K562 (cell line): ENCODE measurements at regions not wholly inside any gene's neighbourhood (a gene's known extent, or its start where the extent isn't known, plus 50 kb on each side); places are given as distances from the start of the nearest gene placed in this dataset.

Experiments
- BHLHE40 ChIP-seq: IDR thresholded peaks from 2 replicates; pipeline ENCODE4 v1.6.1; 2011; ENCODE audit warnings: low read length, improper control_type of control experiment
- BRF2 ChIP-seq: IDR thresholded peaks from 3 replicates; pipeline ENCODE4 v1.6.1; 2011; ENCODE audit warnings: borderline replicate concordance, mild to moderate bottlenecking; ENCODE audit not compliant: insufficient read length, insufficient read depth
- CREM ChIP-seq: IDR thresholded peaks from 2 replicates; pipeline ENCODE4 v1.6.1; 2014; ENCODE audit warnings: antibody characterized with exemption, low read depth
- EP300 ChIP-seq: IDR thresholded peaks from 2 replicates; pipeline ENCODE4 v1.6.1; 2012; ENCODE audit warnings: low read length, improper control_type of control experiment
- EZH2 ChIP-seq: IDR thresholded peaks from 2 replicates; pipeline ENCODE4 v1.6.1; 2012; ENCODE audit warnings: low read depth, mild to moderate bottlenecking, inconsistent platforms, low read length, borderline replicate concordance
- HDAC6 ChIP-seq: IDR thresholded peaks from 2 replicates; pipeline ENCODE4 v1.6.1; 2012; ENCODE audit warnings: low read depth, mild to moderate bottlenecking, control low read depth, inconsistent platforms, low read length, moderate library complexity
- HES1 ChIP-seq: fragments of 450-650 bp; IDR thresholded peaks from 2 replicates; pipeline ENCODE4 v1.6.1; 2016; ENCODE audit warnings: low read depth, mild to moderate bottlenecking, moderate library complexity
- ID3 ChIP-seq, 2 experiments: fragments of 250-450 bp in 1 of 2; fragments of 450-650 bp in 1 of 2; sonication (Bioruptor Pico) in 1 of 2; IDR thresholded peaks; 2 replicates each; pipeline versions ENCODE4 v1.6.1 to v1.8.0; 2016 to 2021; ENCODE audit warnings: mild to moderate bottlenecking in 2 of 2, moderate library complexity in 2 of 2, missing compliant biosample characterization in 1 of 2, missing genetic modification characterization in 1 of 2
- KAT7 ChIP-seq: sonication (generic); formaldehyde crosslinking; IDR thresholded peaks from 2 replicates; pipeline ENCODE4 v1.8.0; 2022; ENCODE audit warnings: missing genetic modification reagents, mild to moderate bottlenecking, borderline replicate concordance
- KDM5B ChIP-seq: fragments of 200-600 bp; sonication (generic); IDR thresholded peaks from 2 replicates; pipeline ENCODE4 v1.6.1; 2012; ENCODE audit warnings: low read depth, mild to moderate bottlenecking, moderate library complexity, low read length, control low read depth, inconsistent platforms; ENCODE audit not compliant: insufficient replicate concordance
- MYC ChIP-seq, 2 experiments: fragments of 250-450 bp in 1 of 2; sonication (Bioruptor Pico) in 1 of 2; IDR thresholded peaks; 2 replicates each; pipeline versions ENCODE4 v1.5.1 to v1.6.1; 2012 to 2021; ENCODE audit warnings: low read depth in 2 of 2, borderline replicate concordance in 1 of 2, improper control_type of control experiment in 1 of 2, low read length in 1 of 2, mild to moderate bottlenecking in 1 of 2, moderate library complexity in 1 of 2
- NCOR1 ChIP-seq: fragments of 450-650 bp; IDR thresholded peaks from 2 replicates; pipeline ENCODE4 v1.6.1; 2016; ENCODE audit warnings: mild to moderate bottlenecking, moderate library complexity
- PREB ChIP-seq: sonication (generic); formaldehyde crosslinking; IDR thresholded peaks from 2 replicates; pipeline ENCODE4 v1.8.1; 2023; ENCODE audit warnings: mild to moderate bottlenecking, missing genetic modification reagents
- SRSF9 ChIP-seq: fragments of 200-400 bp; formaldehyde crosslinking; IDR thresholded peaks from 2 replicates; pipeline ENCODE4 v1.6.1; 2017; ENCODE audit warnings: low read depth, low read length, borderline replicate concordance
- ZBTB11 ChIP-seq, 3 experiments: fragments of 200-800 bp in 1 of 3; fragments of 250-450 bp in 1 of 3; fragments of 450-650 bp in 1 of 3; sonication (Bioruptor Pico) in 1 of 3; sonication (Bioruptor generic) in 1 of 3; formaldehyde crosslinking in 1 of 3; IDR thresholded peaks; 2 replicates each; pipeline versions ENCODE4 v1.6.1 to v1.8.0; 2016 to 2022; ENCODE audit warnings: mild to moderate bottlenecking in 2 of 3, missing genetic modification characterization in 2 of 3, missing compliant biosample characterization in 1 of 3, moderate library complexity in 1 of 3
- TF ChIP-seq, protein P1 (sequence below): sonication (generic); formaldehyde crosslinking; IDR thresholded peaks from 2 replicates; pipeline ENCODE4 v1.8.0; 2023; ENCODE audit warnings: mild to moderate bottlenecking, missing genetic modification reagents

GRCh38 chrX:40922307-40922706, 162.9 kb upstream of the USP9X start (continued):
- TF ChIP-seq ZBTB11 (CRISPR knock-in tag; IDR thresholded peaks at IDR 0.05) (peak in 1 of 3 experiments; percentile 88; a peak in 2 of 6 replicates), NCOR1 (no peak), EP300 (no peak), SRSF9 (no peak), MYC (IDR thresholded peaks at IDR 0.05; ENCODE audit: low read depth, low read length) (no peak), MYC (CRISPR knock-in tag; IDR thresholded peaks at IDR 0.05; ENCODE audit: borderline replicate concordance, low read depth) (no peak), BRF2 (no peak), CREM (0 out of 2 replicates have a peak, but pooled peaks have one; percentile 18), KAT7 (CRISPR knock-in tag) (no peak), ID3 (CRISPR knock-in tag; IDR thresholded peaks at IDR 0.05) (no peak), ID3 (tag; IDR thresholded peaks at IDR 0.05) (no peak), PREB (CRISPR knock-in tag) (no peak), EZH2 (no peak), BHLHE40 (no peak), KDM5B (no peak), HDAC6 (no peak), HES1 (no peak)
- TF ChIP-seq, protein P1, sequence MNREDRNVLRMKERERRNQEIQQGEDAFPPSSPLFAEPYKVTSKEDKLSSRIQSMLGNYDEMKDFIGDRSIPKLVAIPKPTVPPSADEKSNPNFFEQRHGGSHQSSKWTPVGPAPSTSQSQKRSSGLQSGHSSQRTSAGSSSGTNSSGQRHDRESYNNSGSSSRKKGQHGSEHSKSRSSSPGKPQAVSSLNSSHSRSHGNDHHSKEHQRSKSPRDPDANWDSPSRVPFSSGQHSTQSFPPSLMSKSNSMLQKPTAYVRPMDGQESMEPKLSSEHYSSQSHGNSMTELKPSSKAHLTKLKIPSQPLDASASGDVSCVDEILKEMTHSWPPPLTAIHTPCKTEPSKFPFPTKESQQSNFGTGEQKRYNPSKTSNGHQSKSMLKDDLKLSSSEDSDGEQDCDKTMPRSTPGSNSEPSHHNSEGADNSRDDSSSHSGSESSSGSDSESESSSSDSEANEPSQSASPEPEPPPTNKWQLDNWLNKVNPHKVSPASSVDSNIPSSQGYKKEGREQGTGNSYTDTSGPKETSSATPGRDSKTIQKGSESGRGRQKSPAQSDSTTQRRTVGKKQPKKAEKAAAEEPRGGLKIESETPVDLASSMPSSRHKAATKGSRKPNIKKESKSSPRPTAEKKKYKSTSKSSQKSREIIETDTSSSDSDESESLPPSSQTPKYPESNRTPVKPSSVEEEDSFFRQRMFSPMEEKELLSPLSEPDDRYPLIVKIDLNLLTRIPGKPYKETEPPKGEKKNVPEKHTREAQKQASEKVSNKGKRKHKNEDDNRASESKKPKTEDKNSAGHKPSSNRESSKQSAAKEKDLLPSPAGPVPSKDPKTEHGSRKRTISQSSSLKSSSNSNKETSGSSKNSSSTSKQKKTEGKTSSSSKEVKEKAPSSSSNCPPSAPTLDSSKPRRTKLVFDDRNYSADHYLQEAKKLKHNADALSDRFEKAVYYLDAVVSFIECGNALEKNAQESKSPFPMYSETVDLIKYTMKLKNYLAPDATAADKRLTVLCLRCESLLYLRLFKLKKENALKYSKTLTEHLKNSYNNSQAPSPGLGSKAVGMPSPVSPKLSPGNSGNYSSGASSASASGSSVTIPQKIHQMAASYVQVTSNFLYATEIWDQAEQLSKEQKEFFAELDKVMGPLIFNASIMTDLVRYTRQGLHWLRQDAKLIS (CRISPR knock-in tag), result no peak
